K562 (cell line): ENCODE measurements at regions not wholly inside any gene's neighbourhood (a gene's known extent, or its start where the extent isn't known, plus 50 kb on each side); places are given as distances from the start of the nearest gene placed in this dataset.

Experiments used
- ATAC-seq: fragments of 200-7000 bp; cut with Tn5 transposase; 3 replicates; pipeline ENCODE4 v1.9.1; 2020; ENCODE audit warnings: moderate library complexity
- BruUV-seq: library from RNA; stranded (reverse); fragments of 400-500 nt; replicated peaks from 2 replicates; lab custom pipeline; 2021; lab: Mats Ljungman, UMichigan
- CTCF ChIA-PET: fragments of 300-600 bp; formaldehyde crosslinking; extraction: SDS; loops from one replicate; lab custom pipeline; 2021; ENCODE audit warnings: low intra/inter-chr PET ratio; lab: Yijun Ruan, JAX
- POLR2A ChIA-PET: fragments of 300-600, 350-650 bp; sonication (Branson Sonifier 250); formaldehyde crosslinking; extraction: SDS; loops from one replicate; lab custom pipeline; 2021; ENCODE audit warnings: antibody characterized with exemption, inconsistent platforms; lab: Yijun Ruan, JAX
- DNase-seq, 4 experiments: peaks; one replicate each; pipeline versions ENCODE4 v3.0.0 to v3.0.0-alpha.2; 2011 to 2018; ENCODE audit warnings: low spot score in 3 of 4, mixed read lengths in 3 of 4; ENCODE audit errors: extremely low read depth in 1 of 4
- FAIRE-seq: peaks from 2 replicates; lab custom pipeline; 2011; peaks lifted over from hg19 to GRCh38; lab: Jason Lieb, UNC
- H2AFZ ChIP-seq: 2 replicates; pipeline ENCODE4 v1.6.0; 2011; ENCODE audit warnings: low read depth, low read length, control low read depth, inconsistent platforms
- H3K27ac ChIP-seq: fragments of 200-600 bp; 3 replicates; pipeline ENCODE4 v1.8.0; 2011; ENCODE audit warnings: low read depth, mild to moderate bottlenecking, control low read depth, inconsistent platforms, low read length, moderate library complexity, mixed read lengths; ENCODE audit errors: extremely low read depth
- H3K27me3 ChIP-seq, 2 experiments: fragments of 300-600 bp in 1 of 2; 2 replicates in 1 of 2; 3 replicates in 1 of 2; pipeline versions ENCODE4 v1.6.0 to v1.8.0; 2011; ENCODE audit warnings: inconsistent platforms in 2 of 2, low read length in 2 of 2, mild to moderate bottlenecking in 1 of 2, mixed read lengths in 1 of 2, moderate library complexity in 1 of 2; ENCODE audit not compliant: control insufficient read depth in 2 of 2, insufficient read depth in 2 of 2
- H3K36me3 ChIP-seq: fragments of 300-600 bp; 3 replicates; pipeline ENCODE4 v1.8.0; 2011; ENCODE audit warnings: mild to moderate bottlenecking, low read length, inconsistent platforms; ENCODE audit not compliant: control insufficient read depth, insufficient read depth
- H3K4me1 ChIP-seq, 2 experiments: fragments of 200-600 bp in 1 of 2; replicated peaks in 1 of 2; 2 replicates in 1 of 2; 3 replicates in 1 of 2; pipeline versions ENCODE4 v1.5.1 to v1.8.0; 2011; ENCODE audit warnings: inconsistent platforms in 2 of 2, low read length in 2 of 2, mild to moderate bottlenecking in 1 of 2, mixed read lengths in 1 of 2, moderate library complexity in 1 of 2; ENCODE audit not compliant: control insufficient read depth in 2 of 2, insufficient read depth in 2 of 2
- H3K4me2 ChIP-seq: 2 replicates; pipeline ENCODE4 v1.6.1; 2011; ENCODE audit warnings: low read length, control low read depth, inconsistent platforms, mixed read lengths; ENCODE audit not compliant: insufficient read depth
- H3K4me3 ChIP-seq: fragments of 200-600 bp; sonication (generic), shearing (Covaris generic); 2 replicates; pipeline ENCODE4 v1.5.1; 2016; ENCODE audit warnings: control low read depth, inconsistent platforms
- H3K79me2 ChIP-seq: fragments of 200-600 bp; 3 replicates; pipeline ENCODE4 v1.8.0; 2011; ENCODE audit warnings: low read length, inconsistent platforms; ENCODE audit not compliant: control insufficient read depth, insufficient read depth
- H3K9ac ChIP-seq, 2 experiments: 2 replicates each; pipeline versions ENCODE4 v1.6.0 to v1.6.1; 2011; ENCODE audit warnings: low read depth in 2 of 2, low read length in 2 of 2, control low read depth in 1 of 2, inconsistent platforms in 1 of 2, mild to moderate bottlenecking in 1 of 2, mixed read lengths in 1 of 2; ENCODE audit not compliant: insufficient read depth in 1 of 2
- H3K9me1 ChIP-seq: one replicate; pipeline ENCODE4 v1.6.0; 2011; ENCODE audit warnings: inconsistent platforms, mild to moderate bottlenecking, low read length, moderate library complexity; ENCODE audit not compliant: control insufficient read depth, insufficient read depth
- H3K9me3 ChIP-seq: replicated peaks from 2 replicates; pipeline ENCODE4 v1.5.1; 2011; ENCODE audit warnings: low read depth, low read length, inconsistent platforms; ENCODE audit not compliant: control insufficient read depth, insufficient read depth
- H4K20me1 ChIP-seq: replicated peaks from 2 replicates; pipeline ENCODE4 v1.6.1; 2011; ENCODE audit warnings: low read length, inconsistent platforms, mixed read lengths; ENCODE audit not compliant: control insufficient read depth, insufficient read depth
- BDP1 ChIP-seq: IDR thresholded peaks from 3 replicates; pipeline ENCODE4 v1.6.1; 2011; ENCODE audit not compliant: insufficient read length, insufficient read depth
- ESRRB ChIP-seq: fragments of 250-450 bp; sonication (Bioruptor Pico); IDR thresholded peaks from 2 replicates; pipeline ENCODE4 v1.5.0; 2020; ENCODE audit warnings: mild to moderate bottlenecking, moderate library complexity, borderline replicate concordance
- HNRNPK ChIP-seq: fragments of 200-400 bp; formaldehyde crosslinking; IDR thresholded peaks from one replicate; pipeline ENCODE4 v1.6.1; 2018; ENCODE audit warnings: mild to moderate bottlenecking, low read depth, low read length; ENCODE audit not compliant: poor library complexity, severe bottlenecking
- NCOA1 ChIP-seq: fragments of 450-650 bp; IDR thresholded peaks from 2 replicates; pipeline ENCODE4 v1.6.1; 2016; ENCODE audit warnings: low read depth
- PHB2 ChIP-seq: fragments of 450-650 bp; IDR thresholded peaks from 2 replicates; pipeline ENCODE4 v1.6.1; 2017; ENCODE audit warnings: low read depth
- SNRNP70 ChIP-seq: fragments of 200-400 bp; formaldehyde crosslinking; optimal IDR thresholded peaks from 2 replicates; pipeline ENCODE3; 2017; ENCODE audit warnings: low read depth, low read length
- SRSF3 ChIP-seq: fragments of 200-400 bp; formaldehyde crosslinking; IDR thresholded peaks from 2 replicates; pipeline ENCODE4 v1.6.1; 2016; ENCODE audit warnings: mild to moderate bottlenecking, low read length, moderate library complexity; ENCODE audit not compliant: insufficient read depth
- TEAD2 ChIP-seq: fragments of 450-650 bp; IDR thresholded peaks from 2 replicates; pipeline ENCODE4 v1.6.1; 2016; ENCODE audit warnings: missing genetic modification characterization, control low read depth, missing compliant biosample characterization
- ZNF274 ChIP-seq: IDR thresholded peaks from 2 replicates; pipeline ENCODE4 v1.6.1; 2011; ENCODE audit warnings: low read depth, mild to moderate bottlenecking, low read length, moderate library complexity, borderline replicate concordance
- WGBS: fragments of 100-300 bp; shearing (Covaris generic); methylation state at CpG from one replicate; pipeline ENCODE4 v1.1.6; 2016; ENCODE audit warnings: low coverage, mixed read lengths; ENCODE audit not compliant: insufficient coverage; ENCODE audit errors: missing lambda C conversion rate; 5-methylcytosine and 5-hydroxymethylcytosine counted together
- in situ Hi-C: fragments of 300-500 bp; cut with MboI; formaldehyde crosslinking; loops from 4 replicates; pipeline ENCODE4 v1.15.0; 2018; ENCODE audit warnings: inconsistent platforms, mixed read lengths
- intact Hi-C: fragments of 100-400 bp; cut with micrococcal nuclease; formaldehyde crosslinking; loops from 2 replicates; pipeline ENCODE4 v1.14.2; 2022

DNA sequence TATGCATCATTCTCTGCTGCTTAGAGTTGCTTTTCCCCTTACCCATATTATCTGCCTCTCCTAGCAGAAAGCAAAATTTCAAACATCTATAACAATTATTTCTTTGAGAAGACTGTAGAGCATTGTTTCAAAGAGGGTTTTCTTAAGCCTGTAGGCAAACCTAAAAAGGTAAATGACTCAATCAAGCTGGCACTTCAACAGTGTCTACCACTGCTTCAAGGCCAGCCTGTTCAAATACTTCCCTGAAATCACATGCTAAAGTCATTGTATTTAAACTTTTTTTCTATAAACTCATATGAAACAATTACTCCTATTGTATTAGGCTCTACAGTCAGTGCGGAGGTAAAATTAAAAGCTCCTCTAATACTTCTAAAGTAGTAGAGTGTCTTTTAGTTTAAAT lies 87.1 kb downstream of the OGFRL1 start:
- CTCF ChIA-PET, result no interaction called here
- WGBS, result 11% methylated on average over 1 of the region's 1 CpG
- intact Hi-C loops, result no loop called here

DNA sequence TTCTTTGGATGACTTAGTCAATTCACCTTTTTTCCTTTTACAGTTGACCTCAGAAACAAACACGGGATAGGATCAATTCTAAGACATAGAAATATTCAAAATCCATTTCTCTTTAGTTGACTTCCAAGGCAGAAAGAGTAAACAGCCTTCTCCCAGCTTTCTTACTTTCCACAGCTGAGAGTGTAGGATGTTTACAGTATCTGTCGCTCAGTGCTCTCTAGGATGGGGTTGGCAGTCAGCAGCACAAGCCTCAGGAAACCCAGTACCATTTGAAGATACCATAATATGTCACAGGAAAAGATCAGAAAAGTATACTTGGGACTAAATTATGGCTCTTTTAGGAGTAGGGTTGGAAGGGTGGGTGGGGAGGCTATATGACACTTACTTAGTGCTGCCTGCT lies 88.2 kb downstream of the OGFRL1 start:
- no TSS peak for BruUV-seq
- H3K36me3 ChIP-seq, result no peaks in the 10 kb centered on the region
- H3K9me3 ChIP-seq, result no peaks in the 10 kb centered on the region
- POLR2A ChIA-PET, result interaction anchor here (1.0 kb wide), 1 partner anchor 12 kb away, joined by 4 read pairs; no protein-coding TSS in a partner anchor
- H2AFZ ChIP-seq, result no peak overlapping the region
- 0% methylated on average over 2 of the region's 2 CpGs for WGBS
- CTCF ChIA-PET, result no interaction called here
- no peak overlapping the region for H3K4me2 ChIP-seq
- no peaks in the 10 kb centered on the region for H3K4me1 ChIP-seq
- H4K20me1 ChIP-seq, result no peaks in the 10 kb centered on the region
- no peak for ATAC-seq
- no peaks in the 10 kb centered on the region for H3K9me1 ChIP-seq
- H3K4me3 ChIP-seq, result no peak overlapping the region
- TF ChIP-seq SNRNP70 (no peak), BDP1 (no peak), TEAD2 (tag) (no peak), NCOA1 (no peak)
- H3K79me2 ChIP-seq, result no peaks in the 10 kb centered on the region
- no peak for FAIRE-seq
- H3K9ac ChIP-seq, result no peak overlapping the region
- intact Hi-C loops, result no loop called here
- H3K27ac ChIP-seq, result no peak overlapping the region
- in situ Hi-C loops, result no loop called here
- DNase-seq, result no peak
- H3K27me3 ChIP-seq, result no peaks in the 10 kb centered on the region

More for the DNA sequence above, 87.1 kb downstream of the OGFRL1 start:
- POLR2A ChIA-PET, result no interaction called here
- no peak overlapping the region for H3K27ac ChIP-seq
- DNase-seq, result no peak
- no peak overlapping the region for H3K9ac ChIP-seq
- no peak overlapping the region for H3K4me2 ChIP-seq
- no peaks in the 10 kb centered on the region for H3K36me3 ChIP-seq
- ATAC-seq, result no peak
- H4K20me1 ChIP-seq, result no peaks in the 10 kb centered on the region
- no peak overlapping the region for H2AFZ ChIP-seq
- BruUV-seq, result no TSS peak
- no peak overlapping the region for H3K4me3 ChIP-seq
- TF ChIP-seq PHB2, result no peak
- TF ChIP-seq HNRNPK, result no peak
- TF ChIP-seq SRSF3, result no peak
- TF ChIP-seq ESRRB, result no peak
- TF ChIP-seq ZNF274, result no peak
- in situ Hi-C loops, result no loop called here
- no peaks in the 10 kb centered on the region for H3K4me1 ChIP-seq
- no peaks in the 10 kb centered on the region for H3K9me3 ChIP-seq
- no peaks in the 10 kb centered on the region for H3K9me1 ChIP-seq
- H3K79me2 ChIP-seq, result no peaks in the 10 kb centered on the region
- no peak for FAIRE-seq
- no peaks in the 10 kb centered on the region for H3K27me3 ChIP-seq
